ENCODE measurements at regions not wholly inside any gene's neighbourhood (a gene's known extent, or its start where the extent isn't known, plus 50 kb on each side); places are given as distances from the start of the nearest gene placed in this dataset.

DNA sequence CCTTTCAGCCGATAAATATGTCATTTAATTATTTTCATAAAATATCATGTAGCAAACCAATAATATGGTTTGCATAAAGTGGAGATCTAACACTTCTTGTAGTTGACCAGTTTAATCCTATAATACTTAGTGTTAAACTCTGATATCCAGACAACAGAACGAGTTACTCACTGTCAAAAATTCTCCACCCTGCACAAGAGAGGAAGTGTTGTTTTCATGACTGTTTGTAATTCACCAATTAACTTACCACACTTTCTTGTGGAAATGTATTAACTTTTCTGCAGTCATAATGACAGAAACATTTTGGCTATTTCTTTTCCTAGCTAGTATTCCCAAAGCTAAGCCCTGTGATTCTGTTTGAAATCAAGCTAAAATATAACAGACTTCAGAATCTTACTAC lies 555.3 kb upstream of the FTMT start:
- TF ChIP-seq CTCF (IDR thresholded peaks at IDR 0.05) (no peak), POLR2A (IDR thresholded peaks at IDR 0.05) (no peak)

Measured in heart left ventricle (tissue), 13 donors.